ENCODE measurements at regions not wholly inside any gene's neighbourhood (a gene's known extent, or its start where the extent isn't known, plus 50 kb on each side); places are given as distances from the start of the nearest gene placed in this dataset.

GRCh38 chr15:38662805-38663204 lies 98.2 kb upstream of the RASGRP1 start:
- POLR2A ChIA-PET: interaction anchor here (1.1 to 5.8 kb wide), 4 partner anchors 8 to 99 kb away, joined by 4 to 41 read pairs (median 24); partner anchors contain the start of gene RASGRP1
- Mint-ChIP-seq H3K36me3 (ENCODE audit: low read depth) (peaks cover 30% of the 10 kb centered on the region), H3K4me3 (no peak overlapping the region), H3K27me3 (ENCODE audit: low read depth) (no peaks in the 10 kb centered on the region), H3K27ac (no peak overlapping the region), H3K9me3 (ENCODE audit: insufficient read depth) (peaks cover 9% of the 10 kb centered on the region), H3K4me1 (ENCODE audit: low read depth) (peaks cover 78% of the 10 kb centered on the region)
- no peak for ATAC-seq
- CTCF ChIA-PET: interaction anchor here (2.0 to 31.2 kb wide), 4 partner anchors 10 to 99 kb away, joined by 11 to 803 read pairs (median 38); partner anchors contain the start of gene RASGRP1
- no peak for DNase-seq

- H3K27me3 Mint-ChIP-seq (ENCODE audit: low read depth): no peaks in the 10 kb centered on the region
- ChIA-PET POLR2A (interaction anchor here (0.7 to 11.4 kb wide), 5 partner anchors 13 to 103 kb away, joined by 3 to 164 read pairs (median 6); partner anchors contain the start of gene RASGRP1), CTCF (interaction anchor here (1.0 to 31.2 kb wide), 6 partner anchors 13 to 103 kb away, joined by 3 to 803 read pairs (median 18); partner anchors contain the start of gene RASGRP1)
- no peak overlapping the region for H3K4me3 Mint-ChIP-seq
- H3K4me1 Mint-ChIP-seq (ENCODE audit: low read depth): peaks cover 83% of the 10 kb centered on the region
- no peak for DNase-seq
- peaks cover 35% of the 10 kb centered on the region for H3K36me3 Mint-ChIP-seq (ENCODE audit: low read depth)
- peak; percentile 11 for ATAC-seq
- H3K27ac Mint-ChIP-seq: peak overlapping the region; percentile 65
- H3K9me3 Mint-ChIP-seq (ENCODE audit: insufficient read depth): peaks cover 9% of the 10 kb centered on the region
Observed at GRCh38 chr15:38665586-38666305, 101.1 kb upstream of the RASGRP1 start.

- H3K36me3 Mint-ChIP-seq (ENCODE audit: low read depth): peaks cover 36% of the 10 kb centered on the region
- CTCF ChIA-PET: interaction anchor here (1.5 to 31.2 kb wide), 6 partner anchors 8 to 104 kb away, joined by 4 to 803 read pairs (median 43); partner anchors contain the start of gene RASGRP1
- ATAC-seq: no peak
Observed at GRCh38 chr15:38666865-38667510, 102.4 kb upstream of the RASGRP1 start.

GRCh38 chr15:38667890-38668850 lies 103.6 kb upstream of the RASGRP1 start:
- no peak overlapping the region for H3K4me3 Mint-ChIP-seq
- DNase-seq (no peak), ATAC-seq (no peak)
- no peaks in the 10 kb centered on the region for H3K27me3 Mint-ChIP-seq (ENCODE audit: low read depth)
- peaks cover 38% of the 10 kb centered on the region for H3K36me3 Mint-ChIP-seq (ENCODE audit: low read depth)
- peak overlapping the region; percentile 64 for H3K27ac Mint-ChIP-seq
- peaks cover 9% of the 10 kb centered on the region for H3K9me3 Mint-ChIP-seq (ENCODE audit: insufficient read depth)
- POLR2A ChIA-PET: interaction anchor here (5.2 to 11.4 kb wide), 5 partner anchors 8 to 105 kb away, joined by 41 to 164 read pairs (median 81); partner anchors contain the start of gene RASGRP1
- peaks cover 87% of the 10 kb centered on the region for H3K4me1 Mint-ChIP-seq (ENCODE audit: low read depth)
- CTCF ChIA-PET: interaction anchor here (0.6 to 31.2 kb wide), 12 partner anchors 9 to 228 kb away, joined by 3 to 803 read pairs (median 4); partner anchors contain the start of gene RASGRP1

More at GRCh38 chr15:38666865-38667510, 102.4 kb upstream of the RASGRP1 start:
- H3K4me3 Mint-ChIP-seq: no peak overlapping the region
- no peak for DNase-seq
- no peaks in the 10 kb centered on the region for H3K27me3 Mint-ChIP-seq (ENCODE audit: low read depth)
- H3K4me1 Mint-ChIP-seq (ENCODE audit: low read depth): peaks cover 85% of the 10 kb centered on the region
- POLR2A ChIA-PET: interaction anchor here (2.2 to 11.4 kb wide), 4 partner anchors 14 to 104 kb away, joined by 13 to 164 read pairs (median 117); partner anchors contain the start of gene RASGRP1
- peak overlapping the region; percentile 64 for H3K27ac Mint-ChIP-seq
- H3K9me3 Mint-ChIP-seq (ENCODE audit: insufficient read depth): peaks cover 9% of the 10 kb centered on the region

- ATAC-seq (no peak), DNase-seq (no peak)
- CTCF ChIA-PET: interaction anchor here (1.1 to 31.2 kb wide), 9 partner anchors 10 to 197 kb away, joined by 3 to 803 read pairs (median 4); partner anchors contain the start of gene RASGRP1
- Mint-ChIP-seq H3K27ac (no peak overlapping the region), H3K4me3 (no peak overlapping the region), H3K36me3 (ENCODE audit: low read depth) (peaks cover 40% of the 10 kb centered on the region), H3K9me3 (ENCODE audit: insufficient read depth) (peaks cover 9% of the 10 kb centered on the region), H3K4me1 (ENCODE audit: low read depth) (peaks cover 92% of the 10 kb centered on the region), H3K27me3 (ENCODE audit: low read depth) (no peaks in the 10 kb centered on the region)
- POLR2A ChIA-PET: interaction anchor here (5.2 to 11.4 kb wide), 5 partner anchors 8 to 106 kb away, joined by 41 to 164 read pairs (median 81); partner anchors contain the start of gene RASGRP1
Observed at GRCh38 chr15:38668898-38669391, 104.3 kb upstream of the RASGRP1 start.

- H3K27ac Mint-ChIP-seq: peak overlapping the region; percentile 91
- CTCF ChIA-PET: interaction anchor here (1.0 to 31.2 kb wide), 8 partner anchors 10 to 181 kb away, joined by 3 to 803 read pairs (median 4); partner anchors contain the start of gene RASGRP1
- H3K9me3 Mint-ChIP-seq (ENCODE audit: insufficient read depth): peaks cover 9% of the 10 kb centered on the region
- peak overlapping the region; percentile 21 for H3K4me3 Mint-ChIP-seq
- peak; percentile 84 for DNase-seq
- ATAC-seq: peak; percentile 62
- POLR2A ChIA-PET: interaction anchor here (1.3 to 11.4 kb wide), 8 partner anchors 10 to 216 kb away, joined by 3 to 164 read pairs (median 44); partner anchors contain the start of gene RASGRP1
- H3K4me1 Mint-ChIP-seq (ENCODE audit: low read depth): peaks cover 95% of the 10 kb centered on the region
- H3K27me3 Mint-ChIP-seq (ENCODE audit: low read depth): no peaks in the 10 kb centered on the region
- H3K36me3 Mint-ChIP-seq (ENCODE audit: low read depth): peaks cover 34% of the 10 kb centered on the region
Observed at GRCh38 chr15:38670128-38671005, 105.8 kb upstream of the RASGRP1 start.

GRCh38 chr15:38671006-38671387 lies 106.4 kb upstream of the RASGRP1 start:
- Mint-ChIP-seq H3K36me3 (ENCODE audit: low read depth) (peaks cover 32% of the 10 kb centered on the region), H3K9me3 (ENCODE audit: insufficient read depth) (peaks cover 9% of the 10 kb centered on the region), H3K27me3 (ENCODE audit: low read depth) (no peaks in the 10 kb centered on the region), H3K4me1 (ENCODE audit: low read depth) (peaks cover 92% of the 10 kb centered on the region), H3K4me3 (peak overlapping the region; percentile 33), H3K27ac (peak overlapping the region; percentile 91)
- DNase-seq (no peak), ATAC-seq (no peak)
- CTCF ChIA-PET: interaction anchor here (1.3 to 31.2 kb wide), 7 partner anchors 11 to 182 kb away, joined by 3 to 803 read pairs (median 4); partner anchors contain the start of gene RASGRP1
- POLR2A ChIA-PET: interaction anchor here (0.7 to 11.4 kb wide), 11 partner anchors 10 to 216 kb away, joined by 3 to 164 read pairs (median 6); partner anchors contain the start of gene RASGRP1

- Mint-ChIP-seq H3K4me3 (peak overlapping the region; percentile 44), H3K27ac (peak overlapping the region; percentile 91), H3K36me3 (ENCODE audit: low read depth) (peaks cover 29% of the 10 kb centered on the region), H3K4me1 (ENCODE audit: low read depth) (peaks cover 84% of the 10 kb centered on the region), H3K9me3 (ENCODE audit: insufficient read depth) (peaks cover 9% of the 10 kb centered on the region), H3K27me3 (ENCODE audit: low read depth) (no peaks in the 10 kb centered on the region)
- ChIA-PET CTCF (interaction anchor here (0.8 to 31.2 kb wide), 12 partner anchors 12 to 197 kb away, joined by 4 to 803 read pairs (median 5); partner anchors contain the start of gene RASGRP1), POLR2A (interaction anchor here (0.7 to 11.4 kb wide), 12 partner anchors 11 to 217 kb away, joined by 3 to 164 read pairs (median 5); partner anchors contain the start of gene RASGRP1)
- peak; percentile 44 for DNase-seq
- peak; percentile 34 for ATAC-seq
Observed at GRCh38 chr15:38671675-38672254, 107.2 kb upstream of the RASGRP1 start.

GRCh38 chr15:38672273-38672672 lies 107.7 kb upstream of the RASGRP1 start:
- POLR2A ChIA-PET: interaction anchor here (0.7 to 11.4 kb wide), 10 partner anchors 11 to 109 kb away, joined by 3 to 164 read pairs (median 24); partner anchors contain the start of gene RASGRP1
- CTCF ChIA-PET: interaction anchor here (0.8 to 31.2 kb wide), 12 partner anchors 10 to 198 kb away, joined by 4 to 803 read pairs (median 7); partner anchors contain the start of gene RASGRP1
- Mint-ChIP-seq H3K36me3 (ENCODE audit: low read depth) (peaks cover 23% of the 10 kb centered on the region), H3K9me3 (ENCODE audit: insufficient read depth) (peaks cover 6% of the 10 kb centered on the region), H3K4me1 (ENCODE audit: low read depth) (peaks cover 84% of the 10 kb centered on the region), H3K27ac (peak overlapping the region; percentile 91), H3K4me3 (peak overlapping the region; percentile 44), H3K27me3 (ENCODE audit: low read depth) (no peaks in the 10 kb centered on the region)
- DNase-seq: no peak
- peak; percentile 4 for ATAC-seq
